Hepatocyte (in vitro differentiated cells): ENCODE measurements at regions not wholly inside any gene's neighbourhood (a gene's known extent, or its start where the extent isn't known, plus 50 kb on each side); places are given as distances from the start of the nearest gene placed in this dataset.

Experiments used
- EZH2phosphoT487 ChIP-seq: fragments of 200-600 bp; sonication (generic); IDR thresholded peaks from one replicate; pipeline ENCODE4 v1.6.1; 2018; ENCODE audit warnings: antibody characterized with exemption, mild to moderate bottlenecking, low read depth, moderate library complexity; ENCODE audit not compliant: unreplicated experiment, severe bottlenecking
- TF ChIP-seq, protein P1 (sequence below): fragments of 200-600 bp; sonication (generic); IDR thresholded peaks from 2 replicates; pipeline ENCODE4 v1.5.1; 2016; ENCODE audit warnings: antibody characterized with exemption, mild to moderate bottlenecking; ENCODE audit not compliant: poor library complexity

DNA sequence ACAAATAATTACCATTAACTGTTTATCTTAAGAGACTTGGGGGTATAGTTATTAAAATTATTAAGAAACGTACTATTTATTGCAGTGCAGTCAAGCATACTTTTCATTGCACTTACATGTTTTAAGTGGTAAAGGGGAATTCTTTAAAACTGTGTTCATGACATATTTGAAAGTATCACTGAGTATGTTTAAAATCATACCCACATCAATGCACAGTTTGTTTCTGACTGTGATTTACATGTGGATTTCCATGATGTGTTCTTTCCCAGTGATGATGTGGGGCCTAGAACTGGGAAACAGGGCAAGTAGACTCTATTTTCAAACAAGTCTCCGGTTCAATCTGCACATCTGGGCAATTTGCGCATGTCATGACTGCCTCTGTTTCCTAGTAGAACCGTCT, 340.5 kb upstream of the OBI1 start:
- TF ChIP-seq, protein P1, sequence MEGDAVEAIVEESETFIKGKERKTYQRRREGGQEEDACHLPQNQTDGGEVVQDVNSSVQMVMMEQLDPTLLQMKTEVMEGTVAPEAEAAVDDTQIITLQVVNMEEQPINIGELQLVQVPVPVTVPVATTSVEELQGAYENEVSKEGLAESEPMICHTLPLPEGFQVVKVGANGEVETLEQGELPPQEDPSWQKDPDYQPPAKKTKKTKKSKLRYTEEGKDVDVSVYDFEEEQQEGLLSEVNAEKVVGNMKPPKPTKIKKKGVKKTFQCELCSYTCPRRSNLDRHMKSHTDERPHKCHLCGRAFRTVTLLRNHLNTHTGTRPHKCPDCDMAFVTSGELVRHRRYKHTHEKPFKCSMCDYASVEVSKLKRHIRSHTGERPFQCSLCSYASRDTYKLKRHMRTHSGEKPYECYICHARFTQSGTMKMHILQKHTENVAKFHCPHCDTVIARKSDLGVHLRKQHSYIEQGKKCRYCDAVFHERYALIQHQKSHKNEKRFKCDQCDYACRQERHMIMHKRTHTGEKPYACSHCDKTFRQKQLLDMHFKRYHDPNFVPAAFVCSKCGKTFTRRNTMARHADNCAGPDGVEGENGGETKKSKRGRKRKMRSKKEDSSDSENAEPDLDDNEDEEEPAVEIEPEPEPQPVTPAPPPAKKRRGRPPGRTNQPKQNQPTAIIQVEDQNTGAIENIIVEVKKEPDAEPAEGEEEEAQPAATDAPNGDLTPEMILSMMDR = no peak
- no peak for TF ChIP-seq EZH2phosphoT487
